Heart right ventricle (tissue), 16 donors: ENCODE measurements at regions not wholly inside any gene's neighbourhood (a gene's known extent, or its start where the extent isn't known, plus 50 kb on each side); places are given as distances from the start of the nearest gene placed in this dataset.

Experiments used
- ATAC-seq, 8 donors: fragments of 200-7000 bp; cut with Tn5 transposase; one replicate each; pipeline ENCODE4 v1.9.1; 2020; ENCODE audit warnings: mild to moderate bottlenecking in 8 of 8, moderate library complexity in 8 of 8, moderate number of reproducible peaks in 1 of 8
- DNase-seq, 2 donors: peaks; one replicate each; pipeline ENCODE4 v3.0.0-alpha.2; 2020
- H3K27ac ChIP-seq, 10 donors: fragments of 200-600 bp; sonication (generic) in 2 of 10; one replicate each; pipeline versions ENCODE4 v1.5.0 to v1.8.0; 2020 to 2022; ENCODE audit warnings: mild to moderate bottlenecking in 3 of 10
- H3K27me3 ChIP-seq, 7 donors: fragments of 200-600 bp; one replicate each; pipeline ENCODE4 v1.8.0; 2021 to 2022; ENCODE audit warnings: mild to moderate bottlenecking in 2 of 7
- H3K36me3 ChIP-seq, 9 donors: fragments of 200-600 bp; sonication (generic) in 1 of 9; one replicate each; pipeline versions ENCODE4 v1.5.0 to v1.8.0; 2020 to 2022; ENCODE audit warnings: mild to moderate bottlenecking in 2 of 9
- H3K4me1 ChIP-seq, 9 donors: fragments of 200-600 bp; sonication (generic) in 1 of 9; one replicate each; pipeline versions ENCODE4 v1.5.0 to v1.8.0; 2020 to 2022; ENCODE audit warnings: mild to moderate bottlenecking in 4 of 9
- H3K4me3 ChIP-seq, 10 donors: fragments of 200-600 bp; sonication (generic) in 2 of 10; one replicate each; pipeline versions ENCODE4 v1.5.0 to v1.8.0; 2020 to 2022; ENCODE audit warnings: mild to moderate bottlenecking in 7 of 10, moderate library complexity in 2 of 10
- H3K9me3 ChIP-seq, 11 donors: fragments of 200-600 bp in 10 of 11; sonication (generic) in 2 of 11; one replicate each; pipeline versions ENCODE4 v1.5.0 to v1.8.0; 2013 to 2022; ENCODE audit warnings: mild to moderate bottlenecking in 2 of 11, control low read depth in 1 of 11, moderate library complexity in 1 of 11
- CTCF ChIP-seq, 9 donors: fragments of 200-600 bp; sonication (generic) in 2 of 9; IDR thresholded peaks; one replicate each; pipeline versions ENCODE4 v1.5.0 to v1.8.0; 2021 to 2022; ENCODE audit warnings: antibody characterized with exemption in 9 of 9, mild to moderate bottlenecking in 5 of 9, moderate library complexity in 1 of 9
- WGBS, 2 donors: extraction: QIAGEN DNeasy Blood & Tissue Kit; methylation state at CpG; one replicate each; pipeline ENCODE4 v1.1.7; 2013; ENCODE audit warnings: inconsistent platforms in 1 of 2; 5-methylcytosine and 5-hydroxymethylcytosine counted together
- intact Hi-C, 10 donors: fragments of 100-400 bp; cut with DNase I; formaldehyde crosslinking; loops; one replicate each; pipeline versions ENCODE4 v1.11.1 to v1.14.2; 2022
- donor health status: Arrhythmogenic right ventricular cardiomyopathy.
- donor health status: ischemic (EF 13 %, LVEDD 7.1; RV severe dilation, severe dysfunction).
- donor health status: healthy with polysubstance abuse.
- donor health status: DM: no; HTN: yes; CAD: no.
- donor health status: DM: no; HTN: no; CAD: no.
- donor health status: ischemic (EF 25% LVEDD 6.9; RV normal size, moderate dysfunction).
- donor health status: ischemic (EF 25% LVEDD 5.7; RV mildly dilated, moderate dysfunction).
- donor health status: healthy.
- donor health status: DM: yes; HTN: yes; CAD: no.
- donor health status: Ischemic cardiomyopathy.
- donor health status: ischemic (EF 35%, LVEDD 5.7; RV mildly dilated, moderate dysfunction).
- donor health status: nonischemic (EF 11% LVEDD 7.7; RV severe dilation, severe dysfunction).
- donor health status: DM: yes; HTN: yes; CAD: no.
- donor health status: PGD.
- donor health status: ischemic (EF 29% LVEDD 5.4; RV normal size, mild dysfunction).
- donor health status: nonischemic (EF 23%, LVEDD 6.1; RV moderate dilation, normal function).

DNA sequence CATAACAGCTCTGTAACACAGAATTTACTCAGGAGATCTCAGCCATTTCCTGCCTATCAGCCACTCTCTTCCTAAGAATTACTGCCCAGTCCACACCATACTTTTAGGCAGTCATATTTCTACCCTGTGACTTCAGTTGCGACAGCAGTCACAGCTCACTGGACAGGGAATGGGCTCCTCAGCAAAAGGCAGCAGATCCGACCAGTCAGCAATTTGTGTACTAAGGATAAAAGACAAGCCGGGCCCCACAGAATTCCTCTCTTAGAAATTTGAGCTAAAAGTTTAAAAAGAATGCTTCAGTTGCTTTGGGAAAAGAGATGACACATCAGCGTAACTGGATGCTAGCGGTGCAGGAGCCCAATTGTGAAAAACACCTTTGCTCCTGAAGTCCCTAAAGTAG, 172.1 kb downstream of the ENC1 start:
- ATAC-seq, result no peak

GRCh38 chr5:74465724-74466123, 174.8 kb downstream of the ENC1 start:
- TF ChIP-seq CTCF (IDR thresholded peaks at IDR 0.05), result no peak
- no peak for ATAC-seq
- WGBS, 2 donors, result 72 to 79% methylated on average over 2 of the region's 2 CpGs

More for the DNA sequence above, 172.1 kb downstream of the ENC1 start:
- 97 to 98% methylated on average over 5 of the region's 5 CpGs for WGBS, 2 donors
- Histone ChIP-seq H3K27me3 (no peaks in the 10 kb centered on the region), H3K4me3 (no peak overlapping the region), H3K9me3 (peaks cover 0 to 11% (median 0%) of the 10 kb centered on the region in 11 donors), H3K36me3 (no peaks in the 10 kb centered on the region), H3K4me1 (peaks cover 0 to 5% (median 0%) of the 10 kb centered on the region in 9 donors), H3K27ac (no peak overlapping the region)
- intact Hi-C loops, result no loop called here
- TF ChIP-seq CTCF (IDR thresholded peaks at IDR 0.05), result no peak
- no peak for DNase-seq

GRCh38 chr5:74464512-74465209, 175.9 kb downstream of the ENC1 start:
- H3K4me1 ChIP-seq, result peaks cover 0 to 5% (median 0%) of the 10 kb centered on the region in 9 donors
- no peak for DNase-seq

More at GRCh38 chr5:74465724-74466123, 174.8 kb downstream of the ENC1 start:
- Histone ChIP-seq H3K9me3 (peaks cover 0 to 11% (median 0%) of the 10 kb centered on the region in 11 donors), H3K27me3 (no peaks in the 10 kb centered on the region), H3K4me1 (peaks cover 0 to 5% (median 0%) of the 10 kb centered on the region in 9 donors), H3K27ac (no peak overlapping the region), H3K4me3 (no peak overlapping the region), H3K36me3 (no peaks in the 10 kb centered on the region)
- no peak for DNase-seq
- intact Hi-C loops, result no loop called here

DNA sequence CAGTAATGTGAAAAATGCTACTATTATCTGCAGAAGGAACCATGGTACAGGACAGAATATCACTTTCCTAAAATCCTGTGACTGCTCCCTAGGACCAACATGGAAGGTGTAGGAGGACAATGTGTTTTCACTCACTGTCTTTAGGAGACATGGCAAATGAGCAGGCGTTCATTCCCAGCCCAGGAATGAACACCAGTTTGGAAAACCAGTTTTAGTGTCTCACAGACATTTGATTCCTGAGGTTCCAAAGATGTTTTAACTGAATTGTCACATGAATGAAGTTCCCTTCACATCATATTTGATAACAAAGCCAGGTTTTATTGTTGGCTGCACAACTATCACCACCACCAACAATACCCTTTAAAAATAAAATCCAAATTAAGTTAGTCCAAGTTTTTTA, 178.2 kb downstream of the ENC1 start:
- no peak overlapping the region for H3K4me3 ChIP-seq
- no peak for TF ChIP-seq CTCF (IDR thresholded peaks at IDR 0.05)
- H3K9me3 ChIP-seq, result no peaks in the 10 kb centered on the region
- peaks cover 0 to 5% (median 0%) of the 10 kb centered on the region in 9 donors for H3K4me1 ChIP-seq
- no peak overlapping the region for H3K27ac ChIP-seq
- ATAC-seq, result no peak
- WGBS, 2 donors, result 88 to 89% methylated on average over 1 of the region's 1 CpG
- DNase-seq, result no peak
- no peaks in the 10 kb centered on the region for H3K36me3 ChIP-seq
- no peaks in the 10 kb centered on the region for H3K27me3 ChIP-seq
- intact Hi-C loops, result no loop called here

More at GRCh38 chr5:74464512-74465209, 175.9 kb downstream of the ENC1 start:
- Histone ChIP-seq H3K27me3 (no peaks in the 10 kb centered on the region), H3K27ac (no peak overlapping the region), H3K9me3 (peaks cover 0 to 11% (median 0%) of the 10 kb centered on the region in 11 donors), H3K36me3 (no peaks in the 10 kb centered on the region), H3K4me3 (no peak overlapping the region)
- TF ChIP-seq CTCF (IDR thresholded peaks at IDR 0.05), result no peak
- peak in 7 of 8 donors; percentile 51 to 91 (median 84) for ATAC-seq
- WGBS, 2 donors, result 67 to 75% methylated on average over 5 of the region's 5 CpGs
- intact Hi-C loops, result no loop called here
